Skeletal muscle satellite cell (primary cell): ENCODE measurements at regions not wholly inside any gene's neighbourhood (a gene's known extent, or its start where the extent isn't known, plus 50 kb on each side); places are given as distances from the start of the nearest gene placed in this dataset.
A peak's percentile ranks its signal among the peaks of the same experiment; 100 is the strongest.
"Not testable (repeated sequence)": the region's sequence is repeated elsewhere in the genome, so short reads cannot be mapped to it uniquely, and the experiment has no call there.

Experiments
- H3K27me3 ChIP-seq: 2 replicates; pipeline ENCODE4 v1.7.0; 2013; ENCODE audit warnings: low read length; ENCODE audit not compliant: control insufficient read depth, insufficient read depth
- H3K36me3 ChIP-seq: 2 replicates; pipeline ENCODE4 v1.7.0; 2013; ENCODE audit warnings: mild to moderate bottlenecking, control low read depth, low read length; ENCODE audit not compliant: insufficient read depth
- H3K4me1 ChIP-seq: 2 replicates; pipeline ENCODE4 v1.7.0; 2013; ENCODE audit warnings: low read length; ENCODE audit not compliant: control insufficient read depth, insufficient read depth
- H3K4me2 ChIP-seq: 2 replicates; pipeline ENCODE4 v1.7.0; 2013; ENCODE audit warnings: mild to moderate bottlenecking, low read length
- H3K4me3 ChIP-seq: 2 replicates; pipeline ENCODE4 v1.7.0; 2013; ENCODE audit warnings: low read length
- H3K9ac ChIP-seq: 2 replicates; pipeline ENCODE4 v1.7.0; 2013; ENCODE audit warnings: mild to moderate bottlenecking, low read depth, low read length, moderate library complexity
- H3K9me3 ChIP-seq: replicated peaks from 2 replicates; pipeline ENCODE4 v1.7.0; 2013; ENCODE audit warnings: mild to moderate bottlenecking, control low read depth, low read length

GRCh38 chr13:87814403-87814802 is 143.2 kb downstream of the SLITRK5 start:
- Histone ChIP-seq H3K4me3 (no peak overlapping the region), H3K9ac (no peak overlapping the region)

GRCh38 chr13:87820241-87820640 is 149.1 kb downstream of the SLITRK5 start:
- no peak overlapping the region for H3K4me2 ChIP-seq
- H3K9ac ChIP-seq: no peak overlapping the region
- H3K36me3 ChIP-seq: no peaks in the 10 kb centered on the region
- no peaks in the 10 kb centered on the region for H3K27me3 ChIP-seq
- H3K9me3 ChIP-seq: no peaks in the 10 kb centered on the region
- no peak overlapping the region for H3K4me3 ChIP-seq
- H3K4me1 ChIP-seq: no peaks in the 10 kb centered on the region

More at GRCh38 chr13:87814403-87814802, 143.2 kb downstream of the SLITRK5 start:
- no peaks in the 10 kb centered on the region for H3K27me3 ChIP-seq
- no peaks in the 10 kb centered on the region for H3K4me1 ChIP-seq
- H3K9me3 ChIP-seq: no peaks in the 10 kb centered on the region
- H3K4me2 ChIP-seq: no peak overlapping the region
- H3K36me3 ChIP-seq: no peaks in the 10 kb centered on the region

GRCh38 chr13:87821512-87821911 is 150.3 kb downstream of the SLITRK5 start:
- no peak overlapping the region for H3K4me3 ChIP-seq
- no peak overlapping the region for H3K9ac ChIP-seq
- no peaks in the 10 kb centered on the region for H3K9me3 ChIP-seq
- H3K4me1 ChIP-seq: no peaks in the 10 kb centered on the region
- no peak overlapping the region for H3K4me2 ChIP-seq
- no peaks in the 10 kb centered on the region for H3K27me3 ChIP-seq
- no peaks in the 10 kb centered on the region for H3K36me3 ChIP-seq

- not testable (repeated sequence) for H3K4me1 ChIP-seq, H3K9me3 ChIP-seq, H3K9ac ChIP-seq, H3K27me3 ChIP-seq, H3K4me3 ChIP-seq, H3K4me2 ChIP-seq, H3K36me3 ChIP-seq
These were observed 155.1 kb downstream of the SLITRK5 start for GRCh38 chr13:87826301-87826700.

GRCh38 chr13:87827479-87827878 is 156.3 kb downstream of the SLITRK5 start:
- H3K4me3 ChIP-seq: no peak overlapping the region
- no peaks in the 10 kb centered on the region for H3K36me3 ChIP-seq
- no peak overlapping the region for H3K9ac ChIP-seq
- H3K4me2 ChIP-seq: peak overlapping the region; percentile 40
- no peaks in the 10 kb centered on the region for H3K27me3 ChIP-seq
- H3K9me3 ChIP-seq: no peaks in the 10 kb centered on the region
- H3K4me1 ChIP-seq: peaks cover 6% of the 10 kb centered on the region

GRCh38 chr13:87837522-87837921 is 166.4 kb downstream of the SLITRK5 start:
- Histone ChIP-seq H3K4me2 (no peak overlapping the region), H3K9me3 (no peaks in the 10 kb centered on the region), H3K4me3 (no peak overlapping the region), H3K27me3 (no peaks in the 10 kb centered on the region), H3K36me3 (no peaks in the 10 kb centered on the region), H3K9ac (no peak overlapping the region), H3K4me1 (no peaks in the 10 kb centered on the region)

GRCh38 chr13:87837946-87838345 is 166.8 kb downstream of the SLITRK5 start:
- H3K4me2 ChIP-seq: no peak overlapping the region
- H3K9ac ChIP-seq: no peak overlapping the region
- H3K36me3 ChIP-seq: no peaks in the 10 kb centered on the region
- no peaks in the 10 kb centered on the region for H3K4me1 ChIP-seq
- no peaks in the 10 kb centered on the region for H3K9me3 ChIP-seq
- H3K27me3 ChIP-seq: no peaks in the 10 kb centered on the region
- H3K4me3 ChIP-seq: no peak overlapping the region

GRCh38 chr13:87851410-87851809 is 180.2 kb downstream of the SLITRK5 start:
- Histone ChIP-seq H3K27me3 (no peaks in the 10 kb centered on the region), H3K9ac (no peak overlapping the region), H3K36me3 (no peaks in the 10 kb centered on the region), H3K4me2 (no peak overlapping the region), H3K4me1 (no peaks in the 10 kb centered on the region), H3K9me3 (no peaks in the 10 kb centered on the region), H3K4me3 (no peak overlapping the region)

- H3K4me2 ChIP-seq: no peak overlapping the region
- H3K36me3 ChIP-seq: no peaks in the 10 kb centered on the region
These were observed 184.4 kb downstream of the SLITRK5 start for GRCh38 chr13:87855553-87855952.

GRCh38 chr13:87859261-87859660 is 188.1 kb downstream of the SLITRK5 start:
- no peak overlapping the region for H3K9ac ChIP-seq
- H3K4me2 ChIP-seq: no peak overlapping the region
- no peak overlapping the region for H3K4me3 ChIP-seq
- H3K4me1 ChIP-seq: no peaks in the 10 kb centered on the region
- no peaks in the 10 kb centered on the region for H3K9me3 ChIP-seq
- no peaks in the 10 kb centered on the region for H3K27me3 ChIP-seq
- no peaks in the 10 kb centered on the region for H3K36me3 ChIP-seq

More at GRCh38 chr13:87855553-87855952, 184.4 kb downstream of the SLITRK5 start:
- Histone ChIP-seq H3K4me3 (no peak overlapping the region), H3K4me1 (no peaks in the 10 kb centered on the region), H3K9me3 (no peaks in the 10 kb centered on the region), H3K27me3 (no peaks in the 10 kb centered on the region), H3K9ac (no peak overlapping the region)

GRCh38 chr13:87867426-87867825 is 196.3 kb downstream of the SLITRK5 start:
- H3K9me3 ChIP-seq: no peaks in the 10 kb centered on the region
- no peak overlapping the region for H3K4me3 ChIP-seq
- no peak overlapping the region for H3K9ac ChIP-seq
- no peak overlapping the region for H3K4me2 ChIP-seq
- no peaks in the 10 kb centered on the region for H3K27me3 ChIP-seq
- H3K4me1 ChIP-seq: no peaks in the 10 kb centered on the region
- H3K36me3 ChIP-seq: no peaks in the 10 kb centered on the region

GRCh38 chr13:87868731-87869130 is 197.6 kb downstream of the SLITRK5 start:
- Histone ChIP-seq H3K27me3 (no peaks in the 10 kb centered on the region), H3K9me3 (no peaks in the 10 kb centered on the region), H3K4me2 (no peak overlapping the region), H3K36me3 (no peaks in the 10 kb centered on the region), H3K9ac (no peak overlapping the region), H3K4me1 (no peaks in the 10 kb centered on the region), H3K4me3 (no peak overlapping the region)
